Adrenal gland (tissue), 5 donors: ENCODE measurements at regions not wholly inside any gene's neighbourhood (a gene's known extent, or its start where the extent isn't known, plus 50 kb on each side); places are given as distances from the start of the nearest gene placed in this dataset.

Experiments used
- POLR2A ChIP-seq, 2 donors: fragments of 450-650 bp; IDR thresholded peaks; one replicate each; pipeline ENCODE4 v1.6.1; 2017; ENCODE audit warnings: antibody characterized with exemption in 2 of 2, mild to moderate bottlenecking in 2 of 2, moderate library complexity in 1 of 2
- TF ChIP-seq, protein P1 (sequence below), 6 experiments: fragments of 450-650 bp in 4 of 6; fragments of 200-600 bp in 2 of 6; sonication (generic) in 1 of 6; IDR thresholded peaks; 1 replicate in 5 of 6; 2 replicates in 1 of 6; pipeline versions ENCODE4 v1.5.1 to v1.8.0; 2016 to 2021; ENCODE audit warnings: antibody characterized with exemption in 6 of 6, mild to moderate bottlenecking in 2 of 6, moderate library complexity in 1 of 6
- donor health status: DM: no; HTN: no; CAD: no.

DNA sequence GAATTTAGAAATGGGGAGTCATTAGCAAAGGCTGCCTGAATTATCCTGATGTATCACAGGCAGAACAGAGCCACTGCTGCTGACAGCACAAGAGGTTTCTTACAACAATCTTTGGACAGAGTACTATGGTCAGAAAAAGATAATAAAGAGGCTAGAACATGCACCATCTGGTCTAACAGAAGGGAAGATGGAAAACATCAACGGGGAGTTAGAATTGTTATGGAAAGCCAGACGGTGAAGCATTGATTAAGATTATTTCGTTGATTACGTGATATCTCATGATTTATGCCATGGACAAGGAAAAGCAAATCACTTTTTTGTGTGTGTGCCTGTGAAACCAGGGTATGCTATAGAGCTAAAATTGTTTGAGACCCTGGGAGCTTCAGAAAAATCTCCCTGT, 409.4 kb upstream of the ETAA1 start:
- TF ChIP-seq, protein P1, sequence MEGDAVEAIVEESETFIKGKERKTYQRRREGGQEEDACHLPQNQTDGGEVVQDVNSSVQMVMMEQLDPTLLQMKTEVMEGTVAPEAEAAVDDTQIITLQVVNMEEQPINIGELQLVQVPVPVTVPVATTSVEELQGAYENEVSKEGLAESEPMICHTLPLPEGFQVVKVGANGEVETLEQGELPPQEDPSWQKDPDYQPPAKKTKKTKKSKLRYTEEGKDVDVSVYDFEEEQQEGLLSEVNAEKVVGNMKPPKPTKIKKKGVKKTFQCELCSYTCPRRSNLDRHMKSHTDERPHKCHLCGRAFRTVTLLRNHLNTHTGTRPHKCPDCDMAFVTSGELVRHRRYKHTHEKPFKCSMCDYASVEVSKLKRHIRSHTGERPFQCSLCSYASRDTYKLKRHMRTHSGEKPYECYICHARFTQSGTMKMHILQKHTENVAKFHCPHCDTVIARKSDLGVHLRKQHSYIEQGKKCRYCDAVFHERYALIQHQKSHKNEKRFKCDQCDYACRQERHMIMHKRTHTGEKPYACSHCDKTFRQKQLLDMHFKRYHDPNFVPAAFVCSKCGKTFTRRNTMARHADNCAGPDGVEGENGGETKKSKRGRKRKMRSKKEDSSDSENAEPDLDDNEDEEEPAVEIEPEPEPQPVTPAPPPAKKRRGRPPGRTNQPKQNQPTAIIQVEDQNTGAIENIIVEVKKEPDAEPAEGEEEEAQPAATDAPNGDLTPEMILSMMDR (IDR thresholded peaks at IDR 0.05) = no peak
- TF ChIP-seq POLR2A (IDR thresholded peaks at IDR 0.05) = no peak
